ENCODE measurements at regions not wholly inside any gene's neighbourhood (a gene's known extent, or its start where the extent isn't known, plus 50 kb on each side); places are given as distances from the start of the nearest gene placed in this dataset.

DNA sequence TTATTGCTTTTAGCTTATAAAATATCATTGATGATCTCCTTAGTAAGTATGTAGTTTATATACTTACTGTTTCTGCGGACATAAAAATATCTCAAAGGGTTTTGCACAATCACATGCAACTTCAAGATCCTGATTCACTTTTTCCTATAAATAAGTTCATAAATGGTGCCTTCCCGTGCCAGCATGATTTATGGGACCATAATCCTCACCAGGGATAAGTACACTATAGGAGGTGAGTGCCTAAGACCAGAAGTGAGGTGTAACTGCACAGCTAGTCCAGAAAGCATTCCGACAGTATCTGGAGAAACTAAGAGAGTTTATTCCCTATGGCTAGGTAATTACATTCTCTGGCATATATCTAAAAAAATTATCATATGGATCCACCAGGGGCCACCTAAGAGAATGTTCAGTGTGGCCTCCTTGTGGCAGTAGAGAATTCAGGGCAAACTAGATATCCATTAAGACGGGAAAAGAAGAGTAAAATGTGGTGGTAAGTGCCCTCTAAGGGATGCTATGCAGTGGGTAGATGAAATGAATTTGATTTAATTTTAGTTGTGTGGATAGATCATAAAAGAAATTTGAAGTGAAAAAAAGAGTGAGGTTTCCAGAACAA lies 402.5 kb upstream of the SLC24A2 start:
- DNase-seq, result no peak

DNA sequence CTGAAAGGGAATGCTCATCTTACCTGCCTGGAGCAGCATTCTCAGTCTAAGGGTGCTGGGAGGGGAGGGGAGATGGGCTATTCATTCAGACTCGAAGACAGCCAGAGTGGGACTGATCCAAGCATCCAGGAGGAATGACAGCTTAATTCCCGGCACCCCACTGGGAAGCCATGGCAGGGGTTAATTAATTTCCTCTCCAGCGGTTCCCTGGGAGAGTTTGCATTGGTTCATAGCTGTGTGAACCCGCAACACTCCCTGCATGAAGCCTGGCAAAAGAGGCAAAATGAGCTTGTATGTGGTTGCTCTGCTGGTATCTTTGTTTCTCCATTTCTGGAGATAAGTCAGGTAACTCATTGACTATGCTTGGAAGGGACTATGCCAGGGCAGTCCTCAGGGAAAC lies 401.0 kb upstream of the SLC24A2 start:
- no peak for DNase-seq

DNA sequence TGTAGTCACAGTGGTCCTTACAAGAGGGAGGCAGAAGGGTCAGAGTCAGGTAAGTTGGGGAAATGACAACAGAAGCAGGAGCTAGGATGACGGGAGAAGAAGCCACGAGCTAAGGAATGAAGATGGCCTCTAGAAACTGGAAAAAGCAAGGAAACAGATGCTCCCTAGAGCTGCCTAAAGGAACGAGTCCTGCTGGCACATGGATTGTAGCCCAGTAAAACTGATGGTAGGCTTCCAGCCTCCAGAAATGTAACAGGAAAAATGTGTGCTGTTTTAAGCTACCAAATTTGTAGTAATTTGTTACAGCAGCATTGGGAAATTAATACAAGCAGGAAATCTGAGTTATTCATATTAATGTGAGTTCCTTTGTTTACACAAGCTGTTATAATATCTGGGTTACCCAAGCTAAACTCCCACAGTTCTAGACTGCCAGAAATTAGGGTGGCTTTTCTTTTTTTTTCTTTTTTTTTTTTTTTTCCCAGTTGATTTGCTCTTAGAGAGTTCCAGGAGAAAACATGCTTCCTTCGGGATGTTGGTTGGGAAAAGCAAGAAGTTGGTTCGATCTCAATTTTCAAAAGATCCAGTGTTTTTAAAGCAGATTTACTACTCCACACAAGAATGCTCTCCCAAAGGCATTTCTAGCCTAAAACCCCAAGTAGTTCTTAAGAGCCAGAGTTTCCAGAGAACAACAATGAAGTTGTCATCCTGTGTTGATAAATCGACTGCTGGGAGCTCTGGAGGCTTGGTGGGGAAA lies 400.0 kb upstream of the SLC24A2 start:
- no peak for DNase-seq

DNA sequence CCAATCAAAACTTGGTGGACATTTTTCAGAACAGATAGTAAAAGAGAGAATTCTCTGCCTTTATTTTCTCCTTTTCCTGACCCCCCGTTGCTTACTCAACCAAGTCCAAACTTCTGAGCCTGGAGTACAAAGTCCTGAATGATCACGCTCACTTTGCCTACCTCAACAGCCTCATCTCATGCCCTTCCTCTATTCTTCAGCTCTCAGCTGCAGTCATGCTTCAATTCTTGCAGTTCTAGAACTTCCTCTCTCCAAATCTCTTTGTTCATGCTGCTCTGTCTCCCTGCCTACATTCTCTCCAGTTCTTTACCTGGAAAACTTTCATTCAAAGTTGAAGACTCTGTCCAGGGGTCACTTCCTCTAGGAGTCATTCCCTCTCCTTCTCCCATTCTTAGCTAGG lies 398.5 kb upstream of the SLC24A2 start:
- no peak for DNase-seq

DNA sequence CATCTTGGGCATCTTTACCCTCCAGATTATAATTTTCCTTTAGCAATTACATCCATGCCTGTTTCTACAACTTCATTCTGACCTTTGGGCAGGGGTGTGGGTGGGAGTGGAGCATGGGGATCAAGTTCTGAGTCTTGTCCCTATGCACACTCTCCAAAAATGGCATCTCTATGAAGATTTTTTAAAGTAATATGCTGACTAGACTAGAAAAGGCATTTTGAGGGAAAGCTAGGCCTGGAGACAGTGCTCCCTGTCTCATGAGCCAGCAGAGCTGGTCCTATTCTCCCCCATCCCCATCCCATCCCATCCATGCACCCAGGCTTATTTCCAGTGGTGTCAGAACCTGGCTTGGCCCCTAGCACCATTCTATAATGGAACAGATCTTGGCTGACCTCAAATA lies 398.0 kb upstream of the SLC24A2 start:
- no peak for DNase-seq

DNA sequence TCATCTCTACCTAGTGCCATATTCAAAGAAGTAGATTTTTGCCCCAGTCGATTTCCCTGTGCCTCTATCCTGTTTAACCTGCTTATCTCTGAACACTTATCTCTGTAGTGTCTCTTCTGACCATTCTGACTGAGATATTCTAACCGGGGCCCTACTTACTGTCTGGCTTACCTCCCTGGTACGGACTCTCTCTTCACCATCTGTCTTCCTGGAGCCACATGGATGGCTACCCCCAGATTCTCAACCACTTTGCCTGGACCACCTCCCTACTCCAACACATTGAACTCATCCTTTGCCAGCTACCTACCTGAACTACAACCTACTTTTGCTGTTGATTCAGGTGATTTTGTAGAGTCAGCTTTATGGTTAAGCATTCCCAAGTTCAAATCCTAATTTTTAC lies 397.4 kb upstream of the SLC24A2 start:
- no peak for DNase-seq

DNA sequence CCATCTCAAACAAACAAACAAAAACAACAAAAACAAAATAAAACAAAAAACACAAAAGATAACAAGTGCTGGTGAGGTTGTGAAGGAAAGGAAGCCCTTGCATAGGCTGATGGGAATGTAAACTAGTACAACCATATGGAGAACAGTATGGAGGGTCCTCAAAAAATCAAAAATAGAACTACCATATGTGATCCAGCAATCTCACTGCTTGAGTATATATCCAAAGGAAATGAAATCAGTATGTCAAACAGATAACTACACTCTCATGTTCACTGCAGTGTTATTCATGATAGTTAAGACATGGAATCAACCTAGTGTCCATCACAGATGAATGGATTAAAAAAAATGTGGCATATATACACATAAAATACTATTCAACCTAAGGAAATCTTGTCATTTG lies 395.7 kb upstream of the SLC24A2 start:
- DNase-seq, result no peak

DNA sequence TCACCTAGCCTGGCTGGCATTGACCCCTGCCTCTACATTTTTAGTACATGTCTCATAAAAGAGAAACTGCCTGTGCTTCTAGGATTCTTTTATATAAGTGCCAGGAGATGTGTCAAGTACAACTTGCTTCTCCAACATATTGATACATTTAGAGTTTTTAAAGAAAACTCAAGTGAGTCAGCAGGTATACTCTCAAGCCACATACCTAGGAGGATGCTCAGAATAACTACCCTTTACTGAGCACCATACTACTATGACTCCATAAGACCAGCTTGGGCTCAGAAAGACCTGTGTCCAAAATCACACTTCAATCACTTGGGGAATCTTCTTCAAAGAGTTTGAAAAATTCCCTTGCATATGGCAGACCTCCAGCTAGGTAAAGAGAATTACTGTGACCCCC lies 389.8 kb upstream of the SLC24A2 start:
- no peak for DNase-seq

DNA sequence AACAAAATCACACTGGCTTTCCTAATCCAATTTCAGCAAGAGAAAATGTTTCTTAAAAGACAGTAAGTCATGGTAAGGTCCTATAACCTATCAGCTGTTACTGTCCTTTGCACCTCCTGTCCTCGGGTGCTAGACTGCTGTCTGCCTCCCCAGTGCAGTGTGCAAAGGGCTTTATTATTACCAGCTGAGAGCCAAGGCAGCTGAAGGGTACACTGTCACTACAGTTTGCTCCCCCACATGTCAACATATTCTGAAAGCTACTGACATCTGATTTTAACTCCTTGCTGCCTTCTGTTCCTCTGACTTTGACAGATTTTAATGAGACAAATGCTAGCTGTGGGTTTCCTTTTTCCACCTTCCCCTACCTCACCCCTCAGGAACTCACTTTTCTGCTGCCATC lies 389.4 kb upstream of the SLC24A2 start:
- no peak for DNase-seq

DNA sequence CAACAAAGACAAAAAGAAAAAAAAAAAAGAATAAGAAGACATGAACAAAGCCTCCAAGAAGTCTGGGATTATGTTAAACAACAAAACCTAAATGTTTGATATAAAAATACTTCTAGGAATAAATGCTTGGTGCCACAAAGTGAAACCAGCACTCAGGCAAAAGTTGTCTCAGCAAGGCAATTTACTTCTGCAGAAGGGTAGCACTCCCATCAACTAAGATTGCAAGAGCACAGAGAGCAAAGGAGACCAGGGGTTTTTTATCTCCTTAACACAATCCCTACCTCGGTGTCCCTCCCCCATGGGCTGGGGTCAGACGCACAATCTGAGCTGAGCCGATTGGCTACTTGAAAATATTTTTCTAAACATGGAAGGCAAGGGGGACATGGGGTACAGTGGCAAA lies 381.3 kb upstream of the SLC24A2 start:
- no peak for DNase-seq

DNA sequence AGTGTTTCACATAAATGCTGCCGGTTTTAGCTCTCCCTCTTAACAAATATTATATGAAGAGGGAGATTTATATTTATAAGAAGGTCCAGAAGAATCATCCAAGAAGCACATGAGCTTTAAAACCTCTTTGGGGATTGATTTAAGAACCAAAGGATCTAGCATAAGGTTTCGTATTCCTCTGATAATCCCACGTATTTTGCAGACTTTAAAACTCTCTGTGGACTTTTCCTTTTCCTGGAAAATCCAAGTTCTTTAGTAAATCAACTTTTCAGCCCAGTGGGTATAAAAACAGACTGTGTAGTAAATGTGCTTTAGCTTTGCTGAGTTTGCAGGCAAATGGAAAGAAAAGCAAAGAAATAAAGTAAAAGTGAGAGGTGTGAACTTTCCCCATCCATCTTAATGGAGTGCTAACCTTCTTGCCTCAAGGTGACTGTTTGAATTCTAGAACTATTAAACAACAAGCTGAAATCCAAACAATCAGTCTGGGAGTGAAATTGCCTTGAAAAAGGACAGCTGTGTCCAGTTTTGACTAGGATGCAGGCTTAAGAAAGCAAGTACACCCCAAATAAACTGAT lies 363.4 kb upstream of the SLC24A2 start:
- DNase-seq, result no peak

DNA sequence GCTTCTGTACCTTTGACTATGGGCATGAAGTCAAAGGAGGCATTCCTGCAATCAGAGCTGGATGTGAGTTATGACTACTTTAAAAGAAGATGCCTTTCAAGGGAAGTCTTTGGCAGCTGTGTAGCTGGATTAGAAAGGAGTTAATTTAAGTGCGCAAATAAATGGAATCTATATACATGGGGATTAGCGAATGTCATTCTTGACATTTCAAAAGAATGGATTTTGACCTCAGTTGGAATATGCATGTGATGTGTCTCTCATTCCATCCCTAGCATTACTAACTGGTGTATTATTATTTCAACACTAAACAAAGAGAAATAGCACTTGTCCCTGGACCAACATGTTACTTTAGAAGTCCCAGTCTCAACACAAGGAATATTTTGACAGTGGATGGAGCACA lies 359.6 kb upstream of the SLC24A2 start:
- no peak for DNase-seq

DNA sequence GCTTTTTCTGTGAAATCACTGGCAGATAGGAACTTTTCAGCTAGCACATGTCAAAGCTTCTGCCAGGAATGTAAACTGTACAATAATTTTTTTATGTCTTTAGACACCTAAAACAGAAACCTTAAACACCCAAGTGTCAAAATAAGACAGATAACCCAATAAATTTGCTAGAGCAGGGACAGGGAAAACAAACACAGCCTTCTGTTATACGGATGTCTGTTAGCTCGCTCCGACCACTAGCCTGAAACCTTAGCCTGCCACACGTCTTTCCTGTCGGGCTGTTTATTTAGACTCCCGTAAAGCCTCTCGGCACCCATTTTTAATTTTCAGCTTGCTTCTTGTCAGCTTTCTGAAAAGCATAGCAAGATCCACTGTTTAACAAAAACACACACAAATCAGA lies 355.4 kb upstream of the SLC24A2 start:
- DNase-seq, result no peak

DNA sequence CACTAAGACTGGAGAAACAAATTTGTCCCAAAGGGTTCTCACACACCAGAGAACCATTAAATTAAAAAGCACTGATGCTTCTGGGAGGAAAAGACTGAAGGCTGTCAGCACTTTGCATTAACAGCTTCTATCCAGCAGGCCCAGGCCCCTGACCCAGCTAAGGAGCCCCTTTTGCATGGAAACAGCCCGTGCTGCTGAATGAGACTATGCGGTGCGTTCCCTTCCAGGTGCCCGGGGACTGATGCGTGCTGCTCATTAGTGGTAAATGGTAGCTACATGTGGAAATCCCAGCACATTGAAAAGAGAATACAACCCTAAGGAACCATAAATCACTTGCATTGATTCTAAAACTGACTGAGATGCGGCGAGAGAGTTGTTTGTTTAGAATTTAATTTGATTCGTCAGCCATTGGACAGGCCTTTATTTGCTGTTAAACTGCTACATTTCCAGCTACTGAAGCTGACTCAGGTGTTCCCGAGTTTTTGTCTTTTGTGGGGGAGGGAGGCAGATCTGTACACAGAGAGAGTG lies 351.0 kb upstream of the SLC24A2 start:
- DNase-seq, result no peak

DNA sequence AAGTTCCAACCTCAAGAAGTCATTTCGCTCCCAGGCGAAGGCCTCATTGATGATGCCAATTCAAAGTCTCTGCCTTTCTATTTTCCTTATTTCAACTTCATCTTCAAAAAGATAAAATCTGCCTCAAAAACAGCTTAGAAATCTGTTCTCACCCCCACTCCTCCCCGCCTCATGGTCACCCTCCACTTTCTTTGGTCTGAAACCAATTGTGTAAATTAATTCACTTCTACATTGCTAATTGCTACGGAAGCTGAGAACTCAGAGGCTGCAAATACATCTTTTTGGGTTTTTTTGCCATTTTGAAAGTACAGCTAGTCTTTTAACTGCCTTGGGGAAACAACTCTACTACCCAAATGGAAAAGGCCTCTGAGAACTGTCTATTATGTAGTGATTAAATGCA lies 350.0 kb upstream of the SLC24A2 start:
- DNase-seq, result no peak

DNA sequence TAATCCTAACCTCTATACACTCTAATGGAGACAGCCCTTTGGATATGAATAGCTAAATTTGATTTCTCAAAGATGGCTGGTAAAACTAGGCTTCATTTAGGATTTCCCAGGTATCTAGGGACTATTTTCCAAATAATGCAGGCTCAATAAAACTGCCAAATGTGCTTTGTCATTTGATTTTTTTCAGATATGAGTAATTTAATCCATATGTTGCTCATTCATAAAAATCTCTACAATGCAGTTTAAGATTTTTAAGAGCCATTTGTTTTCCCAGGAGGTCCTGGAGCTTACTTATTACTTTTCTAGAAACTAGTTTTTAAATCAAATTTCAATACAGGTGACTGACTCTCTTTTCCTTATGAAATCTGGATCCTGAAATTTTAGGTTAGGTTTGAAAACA lies 349.3 kb upstream of the SLC24A2 start:
- DNase-seq, result no peak

DNA sequence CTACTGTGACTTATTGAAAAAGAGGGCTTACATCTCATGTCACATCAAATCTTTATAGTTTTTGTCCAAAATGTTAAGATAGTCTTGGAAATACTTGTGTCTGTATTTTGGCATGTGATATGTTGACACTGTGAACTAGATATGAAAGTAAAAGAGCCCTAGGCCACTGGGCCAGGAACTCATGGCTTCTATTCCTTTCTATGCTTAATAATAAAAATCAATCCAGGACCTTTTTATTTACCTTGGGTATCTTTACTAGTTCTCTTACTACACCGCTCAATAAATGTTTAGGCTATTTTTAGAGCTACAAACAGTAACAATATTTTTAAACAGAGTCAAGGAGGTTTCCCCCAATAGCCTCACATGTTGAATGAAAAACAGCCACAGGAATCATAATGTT lies 348.6 kb upstream of the SLC24A2 start:
- DNase-seq, result no peak

DNA sequence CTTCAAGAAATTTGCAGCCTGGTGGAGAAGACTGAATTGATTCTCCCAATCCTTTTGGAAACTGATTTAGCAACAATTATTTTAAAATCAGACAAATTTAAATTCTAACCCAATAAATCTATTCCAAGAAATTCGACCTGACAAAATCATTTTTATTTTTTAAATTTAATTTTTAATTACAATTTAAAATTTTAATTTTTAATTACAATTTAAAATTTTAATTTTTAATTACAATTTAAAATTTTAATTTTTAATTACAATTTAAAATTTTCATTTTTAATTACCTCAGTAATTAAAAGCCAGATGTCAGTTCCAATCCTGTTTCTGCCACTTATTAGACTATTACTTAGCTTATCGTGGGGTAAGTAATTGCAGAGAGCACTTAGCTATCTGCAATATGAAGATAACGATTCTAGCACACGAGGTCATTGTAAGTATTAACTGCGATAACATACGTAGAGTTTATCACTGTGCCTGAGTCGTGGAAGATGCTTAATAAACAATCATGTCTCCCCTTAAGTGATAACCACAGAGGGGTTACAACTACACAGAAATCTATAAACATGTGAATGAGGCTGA lies 346.4 kb upstream of the SLC24A2 start:
- no peak for DNase-seq

DNA sequence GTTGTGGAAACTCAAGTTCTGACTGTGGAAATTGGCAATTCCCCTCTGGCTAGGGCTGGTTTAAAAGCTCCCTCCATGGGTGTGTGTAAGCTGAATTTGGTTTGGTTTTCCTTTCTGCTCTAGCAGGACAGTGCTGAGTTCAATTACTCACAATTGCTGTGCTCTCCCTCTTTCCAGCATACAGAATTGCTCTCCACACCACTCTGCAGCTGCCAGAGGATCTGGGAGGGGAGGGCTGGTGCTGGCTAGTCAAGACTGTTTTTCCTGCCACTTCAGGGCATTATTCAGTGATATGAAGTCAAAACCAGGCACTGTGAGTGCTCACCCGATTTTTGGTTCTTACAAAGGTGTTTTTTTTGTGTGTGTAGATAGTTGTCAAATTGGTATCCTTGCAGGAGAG lies 336.9 kb upstream of the SLC24A2 start:
- DNase-seq, result no peak

DNA sequence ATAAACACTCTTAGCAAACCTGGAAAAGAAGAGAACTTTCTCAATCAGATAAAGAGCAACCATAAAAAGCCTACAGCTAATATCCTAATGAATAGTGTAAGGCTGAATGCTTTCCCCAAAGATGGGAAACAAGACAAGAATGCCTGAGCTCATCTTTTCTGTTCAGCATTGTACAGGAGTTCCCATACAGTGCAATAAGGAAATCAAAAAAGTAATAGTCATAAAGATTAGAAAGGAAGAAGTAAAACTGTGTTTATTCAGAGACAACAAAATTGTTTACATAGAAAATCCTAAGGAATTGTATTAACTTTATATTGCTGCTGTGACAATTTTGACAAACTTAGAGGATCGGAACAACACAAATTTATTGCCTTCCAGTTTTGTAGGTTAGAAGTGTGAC lies 330.7 kb upstream of the SLC24A2 start:
- no peak for DNase-seq

DNA sequence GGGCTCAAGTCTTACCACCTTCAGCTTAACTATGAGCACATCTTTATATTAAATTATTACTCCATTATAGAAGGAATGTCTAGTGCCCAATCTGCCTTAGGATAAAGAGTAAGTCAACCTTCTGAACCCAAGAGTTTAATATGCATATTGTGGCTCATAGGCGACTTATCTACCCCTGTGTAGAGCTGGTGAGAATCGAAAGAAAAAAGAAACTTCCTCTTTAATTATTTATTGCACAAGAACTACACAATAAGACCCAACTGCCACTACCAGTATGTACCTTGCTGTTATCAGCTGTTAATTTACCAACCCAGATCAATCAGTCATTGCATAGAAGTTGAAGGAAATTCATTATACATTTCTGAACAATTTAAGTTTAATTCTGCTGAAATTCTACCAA lies 329.1 kb upstream of the SLC24A2 start:
- DNase-seq, result no peak

DNA sequence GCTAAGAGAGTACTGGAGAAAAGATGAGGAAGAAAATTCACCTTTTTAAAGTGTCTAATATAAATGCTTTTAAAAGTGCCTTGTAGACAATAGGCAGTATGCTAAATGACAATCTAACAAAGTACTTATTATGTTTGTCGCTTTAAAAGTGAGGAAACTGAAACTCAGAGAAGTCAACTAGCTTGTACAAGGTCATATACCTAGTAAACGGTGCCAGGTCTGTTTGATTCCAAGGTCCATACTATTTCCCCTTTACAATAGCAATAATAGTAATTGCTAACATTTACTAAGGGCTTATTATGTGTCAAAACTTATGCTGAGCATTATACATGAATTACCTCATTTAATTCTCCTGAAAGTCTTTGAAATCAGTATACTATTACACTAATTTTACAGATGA lies 328.6 kb upstream of the SLC24A2 start:
- DNase-seq, result no peak

DNA sequence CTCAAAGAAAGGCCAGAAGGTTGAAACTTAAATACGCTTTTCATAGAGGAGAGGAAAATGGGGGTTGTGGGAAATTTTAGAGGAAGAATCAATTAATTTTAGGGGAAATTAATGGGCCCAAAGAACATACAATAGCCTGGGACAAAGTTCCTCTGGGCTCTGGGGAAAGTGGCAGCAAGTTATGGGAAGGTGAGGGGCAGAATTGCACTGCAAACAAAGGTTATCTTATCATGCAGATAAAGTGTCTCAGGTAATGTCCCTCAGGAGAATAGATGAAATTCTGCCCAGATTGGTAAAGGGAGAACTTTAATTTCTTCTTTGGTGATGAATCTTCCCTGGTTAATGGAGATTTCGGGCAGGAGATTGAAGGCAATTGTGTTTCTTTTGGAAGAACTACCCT lies 326.1 kb upstream of the SLC24A2 start:
- no peak for DNase-seq

DNA sequence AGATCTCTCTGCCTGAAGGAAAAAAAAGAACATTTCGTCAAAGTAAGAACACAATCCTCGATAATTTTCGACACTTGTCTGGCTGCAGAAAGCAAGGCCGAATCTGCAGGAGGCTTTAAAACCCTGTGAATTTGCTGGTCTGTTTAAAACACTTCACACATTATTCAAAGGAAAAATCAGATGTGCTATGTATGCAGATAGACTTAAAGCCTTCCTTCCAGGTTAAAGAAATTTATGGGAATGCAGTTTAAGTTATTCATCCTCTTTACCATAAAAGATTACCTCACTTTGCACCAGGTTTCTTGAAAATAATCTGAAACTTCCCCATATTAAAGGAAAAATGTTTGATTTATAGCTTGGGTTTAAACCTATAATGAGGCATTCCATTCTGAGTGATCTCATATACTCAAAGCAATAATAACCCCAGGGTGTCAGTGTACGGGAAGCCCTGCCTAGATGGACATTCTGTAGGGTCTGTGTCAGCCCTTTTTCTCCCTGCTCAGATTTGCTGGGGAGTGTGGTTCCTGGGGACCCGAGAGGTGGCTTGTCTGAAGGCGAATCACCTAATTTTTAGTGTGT lies 323.5 kb upstream of the SLC24A2 start:
- no peak for DNase-seq
